ENCODE measurements at regions not wholly inside any gene's neighbourhood (a gene's known extent, or its start where the extent isn't known, plus 50 kb on each side); places are given as distances from the start of the nearest gene placed in this dataset.

DNA sequence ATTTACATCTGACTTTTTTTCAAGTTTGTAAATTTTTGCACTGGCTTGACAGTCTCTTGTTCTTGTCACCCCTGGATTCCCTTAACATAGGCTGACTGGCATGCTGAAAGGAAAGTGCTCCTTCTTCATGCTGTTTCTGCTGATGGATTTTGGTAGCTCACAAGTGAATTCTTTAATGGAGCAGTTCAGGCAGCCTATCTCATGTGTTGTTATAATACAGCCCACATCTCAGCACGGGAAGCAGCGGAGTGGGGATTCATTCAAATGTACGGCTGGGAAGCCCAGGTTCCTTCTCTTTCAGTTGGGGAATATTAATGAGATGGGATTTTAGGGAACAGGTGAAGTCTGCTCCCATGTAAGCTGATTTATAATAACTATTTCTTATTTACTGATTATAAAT is 142.8 kb downstream of the CD8B2 start:
- DNase-seq (ENCODE audit: low spot score): no peak

DNA sequence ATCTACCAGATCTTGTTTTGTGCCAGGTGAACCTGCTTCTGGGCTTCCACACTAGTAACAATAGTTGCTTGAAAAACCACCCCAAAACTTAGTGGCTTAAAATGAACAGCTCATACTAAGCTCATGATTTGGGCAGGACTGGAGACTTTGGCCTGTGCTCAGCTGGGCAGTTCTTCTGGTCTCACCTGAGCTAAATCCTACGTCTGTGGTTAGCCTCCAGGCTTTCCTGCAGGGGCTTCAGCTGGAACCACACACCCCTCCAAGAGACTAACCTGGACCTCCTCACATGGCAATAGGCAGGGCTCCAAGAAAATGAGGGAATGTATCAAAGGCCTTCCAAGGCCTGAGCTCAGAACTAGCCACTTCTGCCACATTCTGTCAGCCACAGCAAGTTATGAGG is 144.1 kb downstream of the CD8B2 start:
- no peak for DNase-seq (ENCODE audit: low spot score)

DNA sequence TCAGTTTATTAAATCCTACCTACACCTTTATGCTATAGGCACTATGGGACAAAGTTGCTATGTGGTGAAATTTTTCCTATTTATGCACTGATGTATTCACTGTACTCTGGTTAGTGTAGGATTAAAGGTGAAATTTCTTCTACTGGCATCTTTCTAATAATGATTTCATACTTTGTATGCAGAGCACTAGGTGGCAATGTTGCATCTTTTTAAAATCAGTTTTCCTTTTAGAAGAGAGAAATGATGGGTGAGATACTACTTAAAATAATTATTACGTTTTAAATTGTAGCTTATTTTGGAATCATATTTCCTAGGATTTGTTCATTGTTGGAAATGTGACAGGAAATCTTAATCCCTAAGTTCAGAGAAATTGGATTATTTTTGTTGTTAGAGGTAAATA is 150.9 kb downstream of the CD8B2 start:
- no peak for DNase-seq (ENCODE audit: low spot score)

DNA sequence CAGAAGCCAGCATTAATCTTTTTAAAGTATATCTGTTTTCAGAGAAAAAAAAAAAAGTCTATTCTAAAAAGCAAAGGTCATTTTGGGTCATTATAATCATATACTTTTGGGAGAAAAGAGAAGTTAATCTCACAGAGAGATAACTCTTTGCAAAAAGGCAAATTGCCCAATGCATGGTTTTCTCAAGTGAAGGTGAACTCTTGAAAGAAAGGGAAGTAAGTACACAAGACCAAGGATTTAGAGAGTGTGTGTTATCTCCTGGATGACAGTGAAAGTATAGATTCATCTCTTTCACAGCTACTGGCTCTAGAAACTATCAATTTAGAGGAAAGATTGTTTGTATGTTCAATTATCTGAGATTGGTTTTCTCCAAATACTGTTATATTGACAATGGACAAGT is 151.4 kb downstream of the CD8B2 start:
- no peak for DNase-seq (ENCODE audit: low spot score)

- DNase-seq (ENCODE audit: low spot score): no peak
Measured at GRCh38 chr2:106642679-106643078, 155.5 kb downstream of the CD8B2 start.

GRCh38 chr2:106644623-106645022 is 157.5 kb downstream of the CD8B2 start:
- no peak for DNase-seq (ENCODE audit: low spot score)

DNA sequence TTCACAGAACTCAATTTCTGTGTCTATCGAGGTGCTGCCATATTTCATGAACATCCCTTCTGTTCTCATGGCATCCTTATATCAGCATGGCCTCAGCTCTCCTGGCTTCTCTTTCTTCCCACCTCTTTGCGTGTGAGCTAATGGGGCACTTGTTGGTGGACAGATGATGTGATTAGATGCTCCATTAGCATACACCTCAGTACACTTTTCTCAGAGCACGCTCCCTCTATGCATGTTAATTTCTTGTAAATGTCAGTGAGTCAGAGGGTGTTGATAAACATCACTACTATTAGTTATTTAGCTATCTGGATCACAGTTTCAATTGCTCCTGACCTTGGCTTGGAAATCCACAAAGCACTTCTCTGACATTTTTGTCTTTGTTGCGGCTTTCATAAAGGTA is 159.4 kb downstream of the CD8B2 start:
- no peak for DNase-seq (ENCODE audit: low spot score)

- DNase-seq (ENCODE audit: low spot score): no peak
Measured at GRCh38 chr2:106649306-106649705, 162.1 kb downstream of the CD8B2 start.

DNA sequence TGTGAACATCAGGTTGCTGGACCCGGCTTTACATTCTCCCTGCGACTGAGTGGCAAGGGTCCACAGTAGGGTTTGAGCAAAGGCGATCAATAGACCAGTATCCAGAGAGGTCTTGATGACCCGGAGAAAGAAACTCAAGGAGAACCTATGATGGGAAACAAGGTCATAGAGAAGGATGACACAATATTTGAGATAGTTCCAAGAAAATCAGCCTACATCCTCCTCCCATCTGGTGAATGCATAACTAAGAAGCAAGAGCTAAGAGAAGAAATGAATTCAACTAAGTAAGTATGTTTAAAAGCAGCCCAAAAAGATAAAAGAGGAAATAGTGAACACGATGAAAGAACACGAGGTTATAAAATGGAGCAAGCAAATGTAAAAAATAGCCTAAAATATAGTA is 166.3 kb downstream of the CD8B2 start:
- DNase-seq (ENCODE audit: low spot score): no peak

DNA sequence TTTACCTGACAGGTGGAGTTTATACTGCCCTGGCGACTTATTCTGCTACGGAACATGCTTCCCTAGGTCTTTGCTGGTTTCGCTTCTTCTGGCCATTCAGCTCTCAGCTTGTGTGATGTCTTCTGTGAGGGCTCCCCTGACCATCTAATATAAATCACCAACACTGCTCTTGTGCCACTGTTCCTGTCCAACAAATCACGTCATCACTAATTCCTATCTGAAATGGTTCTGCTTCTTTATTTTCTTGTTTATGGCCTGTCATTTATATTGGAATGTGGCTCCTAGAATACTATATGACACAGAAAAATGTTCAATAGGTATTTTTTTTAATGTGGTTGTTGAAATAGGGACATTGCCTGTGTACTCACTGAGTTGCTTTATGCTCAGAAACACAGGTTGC is 171.5 kb downstream of the CD8B2 start:
- no peak for DNase-seq (ENCODE audit: low spot score)

GRCh38 chr2:106664669-106665068 is 177.5 kb downstream of the CD8B2 start:
- DNase-seq (ENCODE audit: low spot score): no peak

GRCh38 chr2:106667478-106668070 is 180.4 kb downstream of the CD8B2 start:
- DNase-seq (ENCODE audit: low spot score): no peak

- DNase-seq (ENCODE audit: low spot score): no peak
Measured at GRCh38 chr2:106685180-106685897, 198.2 kb downstream of the CD8B2 start.

GRCh38 chr2:106686814-106687213 is 199.2 kb downstream of the ST6GAL2 start:
- DNase-seq (ENCODE audit: low spot score): no peak

- DNase-seq (ENCODE audit: low spot score): no peak
Measured at GRCh38 chr2:106694964-106695470, 190.9 kb downstream of the ST6GAL2 start.

GRCh38 chr2:106695919-106696318 is 190.0 kb downstream of the ST6GAL2 start:
- no peak for DNase-seq (ENCODE audit: low spot score)

DNA sequence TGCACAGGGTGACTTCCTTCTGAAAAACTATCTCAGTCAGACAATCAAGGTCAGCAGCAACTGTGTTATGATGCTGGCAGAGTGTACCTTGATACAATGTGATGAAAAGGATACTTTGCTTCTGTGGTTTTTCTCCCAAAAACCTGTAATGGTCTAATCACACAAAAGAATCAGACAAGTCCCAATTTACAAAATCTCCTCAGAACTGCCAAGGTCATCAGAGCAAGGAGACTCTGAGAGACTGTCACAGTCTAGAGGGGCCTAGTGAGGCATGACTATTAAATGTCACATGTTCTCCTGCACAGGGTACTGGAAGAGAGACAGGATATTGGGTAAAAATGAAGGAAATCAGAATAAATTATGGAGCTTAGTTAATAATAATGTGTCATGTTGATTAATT is 185.4 kb downstream of the ST6GAL2 start:
- DNase-seq (ENCODE audit: low spot score): no peak

DNA sequence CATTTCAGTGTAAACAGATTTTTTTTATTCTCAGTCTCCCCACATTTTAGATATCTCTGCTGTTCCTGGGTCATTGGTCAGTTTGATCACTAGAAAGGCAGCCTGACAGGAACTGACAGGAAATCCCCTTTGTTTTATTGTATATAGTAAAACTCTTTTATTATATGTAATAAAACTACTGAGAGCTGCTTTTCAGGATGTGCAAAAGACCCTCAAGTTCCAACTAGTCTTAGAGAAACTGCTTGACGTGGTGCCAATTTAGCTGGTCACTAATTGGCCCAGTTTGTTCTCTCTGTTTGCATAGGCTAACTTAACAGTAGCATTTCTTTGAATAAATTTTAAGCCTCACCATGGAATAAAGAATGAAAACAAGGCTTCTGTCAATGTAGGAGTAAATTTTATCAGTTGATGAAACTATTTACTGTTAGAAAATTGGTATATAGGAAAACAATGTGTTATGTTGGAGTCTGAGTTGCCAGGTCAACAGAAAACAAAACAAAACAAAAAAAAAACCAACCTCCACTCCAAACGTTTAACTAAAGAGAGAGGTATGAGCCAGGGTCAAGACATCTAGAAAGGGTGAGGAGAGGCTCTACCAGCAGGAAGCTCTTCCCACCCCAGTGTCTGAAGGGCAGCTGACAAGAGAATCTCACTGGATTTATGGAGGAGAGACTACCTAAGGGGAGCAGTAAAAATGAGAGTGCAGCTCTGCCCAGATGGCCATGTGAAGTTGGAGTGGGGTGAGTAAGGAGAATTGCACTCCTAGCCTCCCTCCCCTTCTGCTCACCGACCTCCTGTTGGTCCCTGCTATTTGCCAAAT is 184.6 kb downstream of the ST6GAL2 start:
- DNase-seq (ENCODE audit: low spot score): no peak

DNA sequence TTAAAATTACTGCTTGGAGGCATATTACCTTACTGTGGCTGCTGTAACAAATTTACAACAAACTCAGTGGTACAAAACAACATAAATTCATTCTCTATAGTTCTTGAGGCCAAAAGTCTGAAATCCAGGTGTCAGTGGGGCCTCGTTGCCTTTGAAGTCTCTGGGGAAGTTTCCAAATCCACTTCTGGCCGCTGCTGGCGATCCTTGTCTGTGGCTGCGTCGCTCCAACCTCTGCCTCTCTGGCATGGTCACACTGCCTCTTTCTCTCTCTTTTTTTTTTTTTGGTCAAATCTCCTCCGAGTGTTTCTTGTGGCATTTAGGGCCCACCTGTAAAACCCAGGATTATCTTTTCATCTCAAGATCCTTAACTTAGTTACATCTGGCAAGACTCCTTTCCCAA is 182.8 kb downstream of the ST6GAL2 start:
- no peak for DNase-seq (ENCODE audit: low spot score)

DNA sequence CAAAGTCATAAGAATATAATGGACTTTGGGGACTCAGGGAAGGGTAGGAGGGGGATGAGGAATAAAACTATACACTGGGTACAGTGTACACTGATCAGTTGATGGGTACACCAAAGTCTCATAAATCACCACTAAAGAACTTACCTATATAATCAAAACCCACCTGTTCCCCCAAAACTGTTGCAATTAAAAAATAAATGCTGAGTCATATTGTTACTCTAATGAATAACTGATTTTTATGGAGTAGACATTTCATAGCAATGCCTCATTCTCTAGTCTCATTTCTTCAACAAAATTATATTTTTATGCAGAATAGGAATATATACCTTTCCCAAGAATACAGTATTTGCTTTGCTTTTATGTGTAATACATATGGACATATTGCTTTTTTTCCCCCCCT is 181.2 kb downstream of the ST6GAL2 start:
- no peak for DNase-seq (ENCODE audit: low spot score)

DNA sequence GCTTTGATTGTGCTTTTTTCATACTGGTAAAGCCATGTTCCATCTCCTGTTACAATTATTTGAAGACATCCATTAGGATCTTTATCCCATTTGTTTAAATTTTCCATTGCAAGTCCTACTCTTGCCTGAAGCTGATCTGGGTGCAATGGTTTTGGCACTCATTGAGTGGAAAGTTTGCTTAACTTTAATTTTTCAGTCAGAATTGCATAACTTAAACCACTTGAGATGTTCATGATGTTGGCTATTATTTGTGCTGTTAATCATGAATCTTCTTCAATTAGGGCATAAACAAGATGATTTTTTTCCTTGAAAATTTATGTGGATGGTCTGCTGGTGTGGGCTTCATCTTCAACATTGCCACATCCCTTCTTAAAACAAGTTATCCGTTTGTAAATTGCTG is 180.1 kb downstream of the ST6GAL2 start:
- no peak for DNase-seq (ENCODE audit: low spot score)

- no peak for DNase-seq (ENCODE audit: low spot score)
Measured at GRCh38 chr2:106706283-106706682, 179.7 kb downstream of the ST6GAL2 start.

DNA sequence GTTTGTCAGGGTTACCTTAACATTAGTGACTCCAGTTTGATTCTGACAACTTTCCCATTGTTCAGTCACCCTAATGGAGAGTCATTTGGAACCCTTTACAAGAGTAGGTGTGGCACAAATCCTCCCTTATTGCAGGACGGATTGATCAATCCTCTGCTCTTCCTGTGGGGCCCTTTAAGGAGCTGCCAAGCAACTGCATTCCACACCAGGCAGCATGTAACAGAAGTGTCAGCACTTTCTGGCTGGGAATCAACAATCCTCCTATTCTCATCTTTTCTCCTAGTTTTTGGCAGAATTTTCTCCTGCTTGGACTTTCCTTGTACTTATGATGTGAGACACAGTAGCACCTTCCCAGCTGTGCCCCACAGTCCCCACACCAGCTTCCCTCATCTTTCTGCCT is 177.8 kb downstream of the ST6GAL2 start:
- DNase-seq (ENCODE audit: low spot score): no peak
